Neural progenitor cell (in vitro differentiated cells): ENCODE measurements at regions not wholly inside any gene's neighbourhood (a gene's known extent, or its start where the extent isn't known, plus 50 kb on each side); places are given as distances from the start of the nearest gene placed in this dataset.

Source experiments
- DNase-seq: peaks from one replicate; pipeline ENCODE4 v3.0.0-alpha.2; 2016; ENCODE audit warnings: low spot score
- H2AFZ ChIP-seq: fragments of 200-600 bp; sonication (generic); replicated peaks from 2 replicates; pipeline ENCODE4 v1.6.1; 2016; ENCODE audit warnings: antibody characterized with exemption
- H3F3A ChIP-seq: fragments of 200-600 bp; sonication (generic); 2 replicates; pipeline ENCODE4 v1.6.1; 2016; ENCODE audit warnings: antibody characterized with exemption, low read depth
- H3K27ac ChIP-seq: fragments of 200-600 bp; sonication (generic); 2 replicates; pipeline ENCODE4 v1.5.1; 2016; ENCODE audit warnings: mild to moderate bottlenecking
- H3K27me3 ChIP-seq: fragments of 200-600 bp; sonication (generic); 2 replicates; pipeline ENCODE4 v1.6.1; 2016; ENCODE audit warnings: mild to moderate bottlenecking, moderate library complexity
- H3K36me3 ChIP-seq: fragments of 200-600 bp; sonication (generic); 2 replicates; pipeline ENCODE4 v1.5.1; 2016
- H3K4me1 ChIP-seq: fragments of 200-600 bp; sonication (generic); 2 replicates; pipeline ENCODE4 v1.6.1; 2016; ENCODE audit warnings: mixed run types
- H3K4me2 ChIP-seq: fragments of 200-600 bp; sonication (generic); 2 replicates; pipeline ENCODE4 v1.6.1; 2016
- H3K4me3 ChIP-seq: fragments of 200-600 bp; sonication (generic); 2 replicates; pipeline ENCODE4 v1.5.1; 2016
- H3K79me2 ChIP-seq: fragments of 200-600 bp; sonication (generic); 2 replicates; pipeline ENCODE4 v1.6.1; 2016; ENCODE audit warnings: low read depth
- H3K9ac ChIP-seq: fragments of 200-600 bp; sonication (generic); 2 replicates; pipeline ENCODE4 v1.6.1; 2016
- H3K9me3 ChIP-seq: fragments of 200-600 bp; sonication (generic); 2 replicates; pipeline ENCODE4 v1.5.1; 2016; ENCODE audit warnings: low read depth
- H4K20me1 ChIP-seq: fragments of 200-600 bp; sonication (generic); 2 replicates; pipeline ENCODE4 v1.6.1; 2016; ENCODE audit warnings: low read depth
- H3K27ac Mint-ChIP-seq: 3 replicates; pipeline ENCODE4 v1.8.0; 2021; ENCODE audit warnings: mixed read lengths
- H3K27me3 Mint-ChIP-seq: 2 replicates; pipeline ENCODE4 v1.8.0; 2022; ENCODE audit warnings: low read depth, mild to moderate bottlenecking, inconsistent platforms, moderate library complexity, mixed read lengths; ENCODE audit not compliant: insufficient read depth
- H3K36me3 Mint-ChIP-seq: 3 replicates; pipeline ENCODE4 v1.8.0; 2021; ENCODE audit warnings: mixed read lengths
- H3K4me1 Mint-ChIP-seq: 3 replicates; pipeline ENCODE4 v1.8.0; 2021; ENCODE audit warnings: mixed read lengths
- H3K4me3 Mint-ChIP-seq: 3 replicates; pipeline ENCODE4 v1.8.0; 2021; ENCODE audit warnings: mild to moderate bottlenecking, moderate library complexity, mixed read lengths
- H3K9me3 Mint-ChIP-seq: 3 replicates; pipeline ENCODE4 v1.8.0; 2020; ENCODE audit warnings: mixed read lengths
- CTCF ChIP-seq: fragments of 200-600 bp; sonication (generic); IDR thresholded peaks from 2 replicates; pipeline ENCODE4 v1.5.1; 2017; ENCODE audit warnings: antibody characterized with exemption, mild to moderate bottlenecking
- EZH2 ChIP-seq: fragments of 200-600 bp; sonication (generic); IDR thresholded peaks from 2 replicates; pipeline ENCODE4 v1.6.1; 2017; ENCODE audit warnings: antibody characterized with exemption, mild to moderate bottlenecking, moderate library complexity
- EZH2phosphoT487 ChIP-seq: fragments of 200-600 bp; sonication (generic); IDR thresholded peaks from 2 replicates; pipeline ENCODE4 v1.6.1; 2017; ENCODE audit warnings: antibody characterized with exemption

- TF ChIP-seq EZH2 (no peak), EZH2phosphoT487 (no peak), CTCF (no peak)
- Histone ChIP-seq H3K27ac (no peak overlapping the region), H4K20me1 (no peaks in the 10 kb centered on the region), H3K27me3 (no peaks in the 10 kb centered on the region), H3K9ac (no peak overlapping the region), H3K79me2 (no peaks in the 10 kb centered on the region), H3K4me2 (no peak overlapping the region), H3K36me3 (no peaks in the 10 kb centered on the region), H3K4me1 (peaks cover 7% of the 10 kb centered on the region), H3K4me3 (no peak overlapping the region), H3F3A (no peaks in the 10 kb centered on the region), H2AFZ (peak overlapping the region; percentile 68), H3K9me3 (no peaks in the 10 kb centered on the region)
- peaks cover 51% of the 10 kb centered on the region for H3K4me1 Mint-ChIP-seq
- no peak overlapping the region for H3K4me3 Mint-ChIP-seq
- peaks cover 3% of the 10 kb centered on the region for H3K27me3 Mint-ChIP-seq
- no peaks in the 10 kb centered on the region for H3K36me3 Mint-ChIP-seq
- peak overlapping the region; percentile 15 for H3K27ac Mint-ChIP-seq
- H3K9me3 Mint-ChIP-seq, result no peaks in the 10 kb centered on the region
- DNase-seq, result no peak
These were observed 177.4 kb upstream of the NPVF start for GRCh38 chr7:25405736-25406135.

GRCh38 chr7:25407053-25407452, 178.8 kb upstream of the NPVF start:
- Histone ChIP-seq H3K9me3 (no peaks in the 10 kb centered on the region), H3K9ac (no peak overlapping the region), H3F3A (no peaks in the 10 kb centered on the region), H3K4me2 (no peak overlapping the region), H3K36me3 (no peaks in the 10 kb centered on the region), H2AFZ (no peak overlapping the region), H4K20me1 (no peaks in the 10 kb centered on the region), H3K79me2 (no peaks in the 10 kb centered on the region), H3K27me3 (no peaks in the 10 kb centered on the region), H3K27ac (no peak overlapping the region), H3K4me1 (peaks cover 7% of the 10 kb centered on the region), H3K4me3 (no peak overlapping the region)
- Mint-ChIP-seq H3K4me3 (no peak overlapping the region), H3K36me3 (no peaks in the 10 kb centered on the region), H3K4me1 (peaks cover 52% of the 10 kb centered on the region), H3K27ac (peak overlapping the region; percentile 74), H3K27me3 (peaks cover 2% of the 10 kb centered on the region), H3K9me3 (no peaks in the 10 kb centered on the region)
- TF ChIP-seq EZH2phosphoT487 (no peak), CTCF (no peak), EZH2 (no peak)
- DNase-seq, result no peak

GRCh38 chr7:25408012-25408687, 179.9 kb upstream of the NPVF start:
- H3K27ac ChIP-seq, result no peak overlapping the region
- TF ChIP-seq EZH2phosphoT487 (no peak), EZH2 (no peak), CTCF (no peak)
- DNase-seq, result peak; percentile 68
- no peaks in the 10 kb centered on the region for H4K20me1 ChIP-seq
- no peak overlapping the region for H3K4me3 ChIP-seq
- Mint-ChIP-seq H3K9me3 (no peaks in the 10 kb centered on the region), H3K36me3 (no peaks in the 10 kb centered on the region), H3K4me1 (peaks cover 52% of the 10 kb centered on the region), H3K27ac (peak overlapping the region; percentile 55), H3K27me3 (peaks cover 2% of the 10 kb centered on the region), H3K4me3 (no peak overlapping the region)
- no peaks in the 10 kb centered on the region for H3K36me3 ChIP-seq
- peaks cover 7% of the 10 kb centered on the region for H3K4me1 ChIP-seq
- H3K79me2 ChIP-seq, result no peaks in the 10 kb centered on the region
- H3K4me2 ChIP-seq, result no peak overlapping the region
- H3F3A ChIP-seq, result no peaks in the 10 kb centered on the region
- H3K9ac ChIP-seq, result no peak overlapping the region
- no peaks in the 10 kb centered on the region for H3K9me3 ChIP-seq
- H2AFZ ChIP-seq, result no peak overlapping the region
- no peaks in the 10 kb centered on the region for H3K27me3 ChIP-seq
